Adrenal gland (tissue), 5 donors: ENCODE measurements at regions not wholly inside any gene's neighbourhood (a gene's known extent, or its start where the extent isn't known, plus 50 kb on each side); places are given as distances from the start of the nearest gene placed in this dataset.

Source experiments
- CTCF ChIP-seq, 6 experiments: fragments of 450-650 bp in 4 of 6; fragments of 200-600 bp in 2 of 6; sonication (generic) in 1 of 6; IDR thresholded peaks; 1 replicate in 5 of 6; 2 replicates in 1 of 6; pipeline versions ENCODE4 v1.5.1 to v1.8.0; 2016 to 2021; ENCODE audit warnings: antibody characterized with exemption in 6 of 6, mild to moderate bottlenecking in 2 of 6, moderate library complexity in 1 of 6
- POLR2A ChIP-seq, 2 donors: fragments of 450-650 bp; IDR thresholded peaks; one replicate each; pipeline ENCODE4 v1.6.1; 2017; ENCODE audit warnings: antibody characterized with exemption in 2 of 2, mild to moderate bottlenecking in 2 of 2, moderate library complexity in 1 of 2
- donor health status: DM: no; HTN: no; CAD: no.

- TF ChIP-seq POLR2A (IDR thresholded peaks at IDR 0.05), result no peak
- TF ChIP-seq CTCF (IDR thresholded peaks at IDR 0.05), result no peak
Observed at GRCh38 chr10:44589944-44590449, 205.1 kb upstream of the CXCL12 start.
